HepG2 (cell line): ENCODE measurements at regions not wholly inside any gene's neighbourhood (a gene's known extent, or its start where the extent isn't known, plus 50 kb on each side); places are given as distances from the start of the nearest gene placed in this dataset.

Source experiments
- ATAC-seq: fragments of 200-7000 bp; cut with Tn5 transposase; 3 replicates; pipeline ENCODE4 v1.9.1; 2020; ENCODE audit warnings: mild to moderate bottlenecking, moderate library complexity
- BruUV-seq: library from RNA; stranded (reverse); fragments of 400-500 nt; replicated peaks from 2 replicates; lab custom pipeline; 2021; lab: Mats Ljungman, UMichigan
- CTCF ChIA-PET: fragments of 300-600 bp; formaldehyde crosslinking; extraction: SDS; loops from one replicate; lab custom pipeline; 2021; ENCODE audit warnings: low total read pairs, inconsistent platforms, low intra/inter-chr PET ratio; lab: Yijun Ruan, JAX
- POLR2A ChIA-PET: fragments of 350-600 bp; sonication (Branson Sonifier 250); formaldehyde crosslinking; loops from one replicate; lab custom pipeline; 2020; ENCODE audit warnings: antibody characterized with exemption, inconsistent platforms; lab: Yijun Ruan, JAX
- DNase-seq: peaks from one replicate; pipeline ENCODE4 v3.0.0-alpha.2; 2015; ENCODE audit warnings: low spot score
- FAIRE-seq: peaks from 3 replicates; lab custom pipeline; 2011; peaks lifted over from hg19 to GRCh38; lab: Jason Lieb, UNC
- H2AFZ ChIP-seq: one replicate; pipeline ENCODE4 v1.6.1; 2011; ENCODE audit warnings: low read length, inconsistent platforms
- H3K27ac ChIP-seq: fragments of 300-600 bp; 3 replicates; pipeline ENCODE4 v1.8.0; 2011; ENCODE audit warnings: mixed run types, mild to moderate bottlenecking, mixed read lengths, low read length, inconsistent platforms; ENCODE audit not compliant: insufficient read depth; ENCODE audit errors: extremely low read length
- H3K27me3 ChIP-seq, 2 experiments: fragments of 200-600 bp in 1 of 2; 2 replicates in 1 of 2; 3 replicates in 1 of 2; pipeline versions ENCODE4 v1.6.0 to v1.8.0; 2011; ENCODE audit warnings: low read length in 2 of 2, mild to moderate bottlenecking in 2 of 2, moderate library complexity in 2 of 2, inconsistent platforms in 1 of 2; ENCODE audit not compliant: insufficient read depth in 2 of 2, control insufficient read depth in 1 of 2
- H3K36me3 ChIP-seq, 2 experiments: fragments of 200-600 bp in 1 of 2; replicated peaks in 1 of 2; 2 replicates in 1 of 2; 3 replicates in 1 of 2; pipeline versions ENCODE4 v1.5.1 to v1.8.0; 2011; ENCODE audit warnings: low read length in 2 of 2, inconsistent platforms in 1 of 2; ENCODE audit not compliant: insufficient read depth in 2 of 2, control insufficient read depth in 1 of 2
- H3K4me1 ChIP-seq: 2 replicates; pipeline ENCODE4 v1.5.1; 2012; ENCODE audit warnings: low read length, inconsistent platforms; ENCODE audit not compliant: insufficient read depth
- H3K4me2 ChIP-seq: 2 replicates; pipeline ENCODE4 v1.6.0; 2011; ENCODE audit warnings: low read depth, low read length, inconsistent platforms
- H3K4me3 ChIP-seq, 3 experiments: fragments of 200-600 bp in 1 of 3; sonication (generic), shearing (Covaris generic) in 1 of 3; replicated peaks in 1 of 3; 2 replicates each; pipeline ENCODE4 v1.5.1; 2011 to 2016; ENCODE audit warnings: low read length in 3 of 3, inconsistent platforms in 2 of 3, low read depth in 2 of 3, mild to moderate bottlenecking in 2 of 3, control low read depth in 1 of 3, mixed read lengths in 1 of 3; ENCODE audit not compliant: insufficient read depth in 1 of 3
- H3K79me2 ChIP-seq: one replicate; pipeline ENCODE4 v1.6.1; 2011; ENCODE audit warnings: low read length, inconsistent platforms; ENCODE audit not compliant: insufficient read depth
- H3K9ac ChIP-seq: 2 replicates; pipeline ENCODE4 v1.6.0; 2011; ENCODE audit warnings: mild to moderate bottlenecking, low read depth, low read length, inconsistent platforms; ENCODE audit not compliant: insufficient read depth
- H3K9me3 ChIP-seq: 2 replicates; pipeline ENCODE4 v1.5.1; 2012; ENCODE audit warnings: mild to moderate bottlenecking, low read length
- H4K20me1 ChIP-seq: 2 replicates; pipeline ENCODE4 v1.6.0; 2011; ENCODE audit warnings: inconsistent platforms, mild to moderate bottlenecking, low read length, moderate library complexity; ENCODE audit not compliant: insufficient read depth
- EED ChIP-seq: sonication (generic); formaldehyde crosslinking; IDR thresholded peaks from 2 replicates; pipeline ENCODE4 v1.5.0; 2020; ENCODE audit warnings: mild to moderate bottlenecking, missing genetic modification reagents
- FOSL2 ChIP-seq: sonication (generic); formaldehyde crosslinking; IDR thresholded peaks from 2 replicates; pipeline ENCODE4 v1.4.0; 2020; ENCODE audit warnings: missing genetic modification reagents
- GABPA ChIP-seq, 2 experiments: IDR thresholded peaks; 2 replicates each; pipeline ENCODE4 v1.6.1; 2011 to 2016; ENCODE audit warnings: low read depth in 2 of 2, low read length in 1 of 2, missing biosample characterization in 1 of 2, missing genetic modification characterization in 1 of 2
- HOXD1 ChIP-seq: sonication (generic); formaldehyde crosslinking; IDR thresholded peaks from 2 replicates; pipeline ENCODE4 v1.5.0; 2020; ENCODE audit warnings: missing genetic modification reagents
- NR2F2 ChIP-seq: IDR thresholded peaks from 2 replicates; pipeline ENCODE4 v1.6.1; 2012; ENCODE audit warnings: low read depth, inconsistent platforms, borderline replicate concordance
- PHF20 ChIP-seq: sonication (generic); formaldehyde crosslinking; IDR thresholded peaks from 2 replicates; pipeline ENCODE4 v1.5.0; 2020; ENCODE audit warnings: mild to moderate bottlenecking, missing genetic modification reagents
- PLSCR1 ChIP-seq: sonication (generic); formaldehyde crosslinking; IDR thresholded peaks from 2 replicates; pipeline ENCODE4 v1.5.0; 2020; ENCODE audit warnings: missing genetic modification reagents, mild to moderate bottlenecking, borderline replicate concordance
- XBP1 ChIP-seq: sonication (generic); formaldehyde crosslinking; IDR thresholded peaks from 2 replicates; pipeline ENCODE4 v1.5.0; 2020; ENCODE audit warnings: missing genetic modification reagents
- ZKSCAN5 ChIP-seq: sonication (generic); formaldehyde crosslinking; IDR thresholded peaks from 2 replicates; pipeline ENCODE4 v1.5.1; 2020; ENCODE audit warnings: mild to moderate bottlenecking, missing genetic modification reagents
- ZNF20 ChIP-seq: sonication (generic); formaldehyde crosslinking; IDR thresholded peaks from 2 replicates; pipeline ENCODE4 v1.4.0; 2020; ENCODE audit warnings: mild to moderate bottlenecking, moderate library complexity, missing genetic modification reagents
- ZNF468 ChIP-seq: sonication (generic); formaldehyde crosslinking; IDR thresholded peaks from 2 replicates; pipeline ENCODE4 v1.8.0; 2022; ENCODE audit warnings: mild to moderate bottlenecking, moderate library complexity, missing genetic modification reagents
- ZNF674 ChIP-seq: sonication (generic); formaldehyde crosslinking; IDR thresholded peaks from 2 replicates; pipeline ENCODE4 v1.5.0; 2020; ENCODE audit warnings: low read depth, mild to moderate bottlenecking, missing genetic modification reagents
- WGBS: methylation state at CpG from one replicate; pipeline ENCODE4 v1.1.6; 2017; ENCODE audit warnings: low lambda C conversion rate; 5-methylcytosine and 5-hydroxymethylcytosine counted together
- in situ Hi-C: cut with HindIII; loops from 2 replicates; pipeline ENCODE4 v1.10.0; 2017; ENCODE audit warnings: low pct_unique_long_range_greater_than_20kb; ENCODE audit not compliant: extremely low pct_ligation_motif_present
- intact Hi-C: fragments of 100-400 bp; cut with micrococcal nuclease; formaldehyde crosslinking; loops from one replicate; pipeline ENCODE4 v1.10.0; 2022; ENCODE audit not compliant: unreplicated experiment
- TF ChIP-seq, protein P1 (sequence below): sonication (generic); formaldehyde crosslinking; IDR thresholded peaks from 2 replicates; pipeline ENCODE4; 2020; ENCODE audit warnings: missing genetic modification reagents, mild to moderate bottlenecking, borderline replicate concordance
- TF ChIP-seq, protein P2 (sequence below): sonication (generic); formaldehyde crosslinking; IDR thresholded peaks from 2 replicates; pipeline ENCODE4 v1.5.0; 2020; ENCODE audit warnings: mild to moderate bottlenecking, missing genetic modification reagents

DNA sequence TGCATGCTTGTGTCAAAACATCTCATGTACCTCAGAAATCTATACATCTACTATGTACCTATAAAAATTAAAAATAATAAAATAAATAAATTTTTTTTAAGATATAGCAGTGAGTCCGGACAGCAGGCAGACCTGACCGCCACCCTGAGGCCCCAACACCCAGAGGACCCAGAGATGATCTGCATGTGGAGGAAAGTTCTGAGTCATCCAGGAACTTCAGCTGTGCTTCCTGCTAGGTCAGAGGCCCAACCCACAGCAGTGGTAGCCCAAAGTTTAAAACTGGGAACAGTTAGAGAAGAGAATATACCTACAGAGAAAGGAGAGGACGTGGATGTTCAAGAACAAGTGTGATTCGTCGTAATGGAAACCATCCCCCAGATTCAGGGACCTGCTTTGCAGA lies 683.7 kb upstream of the NRP1 start:
- POLR2A ChIA-PET, result no interaction called here
- intact Hi-C loops, result no loop called here
- Histone ChIP-seq H3K27ac (no peak overlapping the region), H3K4me2 (no peak overlapping the region), H3K4me1 (no peaks in the 10 kb centered on the region), H2AFZ (no peak overlapping the region), H3K79me2 (no peaks in the 10 kb centered on the region), H3K36me3 (no peaks in the 10 kb centered on the region), H4K20me1 (no peaks in the 10 kb centered on the region), H3K27me3 (no peaks in the 10 kb centered on the region), H3K9me3 (no peaks in the 10 kb centered on the region), H3K4me3 (no peak overlapping the region), H3K9ac (no peak overlapping the region)
- ATAC-seq (no peak; the same call in 2 of the 3 replicates), FAIRE-seq (no peak), DNase-seq (no peak)
- WGBS, result 54% methylated on average over 5 of the region's 5 CpGs
- in situ Hi-C loops, result no loop called here
- no peak for TF ChIP-seq PHF20 (CRISPR knock-in tag)
- TF ChIP-seq ZNF20, result no peak
- no peak for TF ChIP-seq NR2F2
- TF ChIP-seq HOXD1 (CRISPR knock-in tag), result no peak
- TF ChIP-seq ZNF468, result no peak
- no peak for TF ChIP-seq ZKSCAN5 (CRISPR knock-in tag)
- TF ChIP-seq, protein P1, sequence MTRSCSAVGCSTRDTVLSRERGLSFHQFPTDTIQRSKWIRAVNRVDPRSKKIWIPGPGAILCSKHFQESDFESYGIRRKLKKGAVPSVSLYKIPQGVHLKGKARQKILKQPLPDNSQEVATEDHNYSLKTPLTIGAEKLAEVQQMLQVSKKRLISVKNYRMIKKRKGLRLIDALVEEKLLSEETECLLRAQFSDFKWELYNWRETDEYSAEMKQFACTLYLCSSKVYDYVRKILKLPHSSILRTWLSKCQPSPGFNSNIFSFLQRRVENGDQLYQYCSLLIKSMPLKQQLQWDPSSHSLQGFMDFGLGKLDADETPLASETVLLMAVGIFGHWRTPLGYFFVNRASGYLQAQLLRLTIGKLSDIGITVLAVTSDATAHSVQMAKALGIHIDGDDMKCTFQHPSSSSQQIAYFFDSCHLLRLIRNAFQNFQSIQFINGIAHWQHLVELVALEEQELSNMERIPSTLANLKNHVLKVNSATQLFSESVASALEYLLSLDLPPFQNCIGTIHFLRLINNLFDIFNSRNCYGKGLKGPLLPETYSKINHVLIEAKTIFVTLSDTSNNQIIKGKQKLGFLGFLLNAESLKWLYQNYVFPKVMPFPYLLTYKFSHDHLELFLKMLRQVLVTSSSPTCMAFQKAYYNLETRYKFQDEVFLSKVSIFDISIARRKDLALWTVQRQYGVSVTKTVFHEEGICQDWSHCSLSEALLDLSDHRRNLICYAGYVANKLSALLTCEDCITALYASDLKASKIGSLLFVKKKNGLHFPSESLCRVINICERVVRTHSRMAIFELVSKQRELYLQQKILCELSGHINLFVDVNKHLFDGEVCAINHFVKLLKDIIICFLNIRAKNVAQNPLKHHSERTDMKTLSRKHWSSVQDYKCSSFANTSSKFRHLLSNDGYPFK (CRISPR knock-in tag), result no peak
- TF ChIP-seq EED (CRISPR knock-in tag), result no peak
- TF ChIP-seq ZNF674 (CRISPR knock-in tag), result no peak
- TF ChIP-seq, protein P2, sequence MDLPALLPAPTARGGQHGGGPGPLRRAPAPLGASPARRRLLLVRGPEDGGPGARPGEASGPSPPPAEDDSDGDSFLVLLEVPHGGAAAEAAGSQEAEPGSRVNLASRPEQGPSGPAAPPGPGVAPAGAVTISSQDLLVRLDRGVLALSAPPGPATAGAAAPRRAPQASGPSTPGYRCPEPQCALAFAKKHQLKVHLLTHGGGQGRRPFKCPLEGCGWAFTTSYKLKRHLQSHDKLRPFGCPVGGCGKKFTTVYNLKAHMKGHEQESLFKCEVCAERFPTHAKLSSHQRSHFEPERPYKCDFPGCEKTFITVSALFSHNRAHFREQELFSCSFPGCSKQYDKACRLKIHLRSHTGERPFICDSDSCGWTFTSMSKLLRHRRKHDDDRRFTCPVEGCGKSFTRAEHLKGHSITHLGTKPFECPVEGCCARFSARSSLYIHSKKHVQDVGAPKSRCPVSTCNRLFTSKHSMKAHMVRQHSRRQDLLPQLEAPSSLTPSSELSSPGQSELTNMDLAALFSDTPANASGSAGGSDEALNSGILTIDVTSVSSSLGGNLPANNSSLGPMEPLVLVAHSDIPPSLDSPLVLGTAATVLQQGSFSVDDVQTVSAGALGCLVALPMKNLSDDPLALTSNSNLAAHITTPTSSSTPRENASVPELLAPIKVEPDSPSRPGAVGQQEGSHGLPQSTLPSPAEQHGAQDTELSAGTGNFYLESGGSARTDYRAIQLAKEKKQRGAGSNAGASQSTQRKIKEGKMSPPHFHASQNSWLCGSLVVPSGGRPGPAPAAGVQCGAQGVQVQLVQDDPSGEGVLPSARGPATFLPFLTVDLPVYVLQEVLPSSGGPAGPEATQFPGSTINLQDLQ (CRISPR knock-in tag), result no peak
- no peak for TF ChIP-seq GABPA (IDR thresholded peaks at IDR 0.05; ENCODE audit: low read depth, low read length)
- peak; percentile 50; the same call in 1 of the 2 replicates for TF ChIP-seq GABPA (CRISPR knock-in tag; IDR thresholded peaks at IDR 0.05; ENCODE audit: low read depth)
- TF ChIP-seq XBP1, result no peak
- TF ChIP-seq PLSCR1 (CRISPR knock-in tag), result no peak
- peak; percentile 66 for TF ChIP-seq FOSL2 (CRISPR knock-in tag)
- CTCF ChIA-PET, result no interaction called here
- BruUV-seq, result no TSS peak
